GM19043 (cell line): ENCODE measurements at regions not wholly inside any gene's neighbourhood (a gene's known extent, or its start where the extent isn't known, plus 50 kb on each side); places are given as distances from the start of the nearest gene placed in this dataset.

ENCODE experiments used
- ATAC-seq: cut with Tn5 transposase; IDR thresholded peaks from one replicate; pipeline ENCODE4 v1.9.1; 2021; ENCODE audit warnings: low read depth; ENCODE audit not compliant: unreplicated experiment

DNA sequence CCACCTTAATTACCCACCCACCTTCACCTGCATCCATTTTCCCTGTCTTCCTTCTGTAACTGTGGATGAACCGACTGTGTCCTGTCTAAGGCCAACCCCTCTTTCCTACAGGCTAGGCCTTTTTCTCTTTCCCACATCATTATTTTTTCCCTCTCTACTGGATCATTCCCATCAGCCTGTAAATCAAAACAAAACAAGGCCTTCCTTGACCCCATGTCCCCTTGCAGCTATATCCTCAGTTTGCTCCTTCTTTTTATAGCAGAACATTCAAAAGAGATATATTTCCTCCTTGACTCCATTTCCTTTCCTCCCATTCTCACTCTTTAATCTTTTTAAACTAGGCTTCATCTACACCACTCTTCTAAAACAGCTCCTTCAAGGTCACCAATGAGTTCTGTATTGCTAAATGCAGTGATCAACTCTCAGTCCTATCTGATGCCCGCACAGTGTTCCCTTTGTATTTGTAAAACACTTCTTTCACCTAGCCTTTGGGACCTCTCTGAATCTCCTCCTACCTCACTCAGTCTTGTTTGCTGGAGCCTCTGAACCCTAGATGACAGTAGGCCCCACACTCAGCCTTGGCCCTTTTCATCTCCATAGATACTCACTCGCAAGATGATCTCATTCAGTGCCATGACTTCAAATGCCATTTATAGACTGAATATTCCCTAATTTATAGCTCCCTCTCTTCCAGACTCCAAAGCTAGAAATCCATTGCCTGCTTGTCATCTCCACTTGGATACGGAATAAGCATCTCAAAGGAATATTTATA is 55.7 kb downstream of the CXCR4 start:
- no peak for ATAC-seq

DNA sequence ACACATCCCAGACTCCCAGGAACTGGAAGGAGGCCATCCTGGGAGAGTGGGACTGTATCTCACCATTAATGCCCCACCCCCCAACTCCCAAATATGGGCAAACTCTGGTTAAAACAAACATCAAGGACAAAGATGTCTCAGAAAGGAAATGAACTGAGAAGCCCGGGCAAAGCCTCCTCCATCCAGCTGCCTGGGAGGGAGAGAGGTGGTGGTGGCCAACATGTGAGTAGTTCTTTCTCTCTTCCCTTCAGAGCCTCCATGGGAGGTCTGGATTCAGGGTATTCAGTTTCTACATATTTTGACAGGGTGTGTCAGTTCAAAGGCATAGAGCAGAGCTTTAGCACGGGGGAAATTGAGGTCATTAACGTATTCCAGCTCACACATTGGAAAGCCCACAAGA is 57.5 kb downstream of the CXCR4 start:
- ATAC-seq: no peak

- ATAC-seq: peak; percentile 60
Measured at GRCh38 chr2:136059036-136059472, 58.9 kb downstream of the CXCR4 start.

- no peak for ATAC-seq
Measured at GRCh38 chr2:136058262-136058661, 59.7 kb downstream of the CXCR4 start.

GRCh38 chr2:136057802-136058140 is 60.2 kb downstream of the CXCR4 start:
- ATAC-seq: no peak

GRCh38 chr2:136057023-136057801 is 60.7 kb downstream of the CXCR4 start:
- peak; percentile 28 for ATAC-seq

DNA sequence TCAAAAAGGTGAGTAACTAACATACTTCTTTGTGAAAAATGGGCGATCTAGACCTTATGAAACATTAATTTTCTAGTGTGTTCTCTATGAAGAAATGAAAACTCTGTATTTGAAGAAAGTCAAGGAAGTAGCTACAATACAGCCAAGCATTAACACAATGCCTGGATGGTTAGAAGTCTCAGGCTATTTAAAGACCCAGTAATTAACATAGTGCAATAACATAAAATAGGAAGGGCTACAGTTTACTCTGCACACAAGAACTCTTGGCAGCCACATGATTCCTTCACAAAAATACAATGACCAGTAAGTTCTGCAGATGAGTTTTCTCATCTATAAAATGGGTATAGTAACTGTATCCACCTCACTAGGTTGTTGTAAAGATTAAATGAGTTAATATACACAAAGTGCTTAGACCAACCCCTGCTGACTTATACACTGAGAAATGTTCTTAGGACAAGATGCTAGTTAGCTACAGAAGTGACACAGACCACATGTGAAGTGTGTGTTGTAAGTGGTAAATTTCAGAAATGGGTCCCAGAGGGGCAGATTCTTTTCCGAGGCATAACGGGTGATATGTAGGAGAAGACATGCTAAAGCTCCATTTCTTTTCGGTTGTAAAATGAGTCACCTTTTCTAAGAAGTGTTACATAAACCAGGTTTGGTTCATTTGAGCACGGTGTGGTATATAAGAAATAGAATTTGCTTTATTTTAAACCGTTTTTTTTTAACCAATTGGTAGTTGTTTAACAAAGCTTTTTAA is 61.8 kb downstream of the CXCR4 start:
- ATAC-seq: no peak

DNA sequence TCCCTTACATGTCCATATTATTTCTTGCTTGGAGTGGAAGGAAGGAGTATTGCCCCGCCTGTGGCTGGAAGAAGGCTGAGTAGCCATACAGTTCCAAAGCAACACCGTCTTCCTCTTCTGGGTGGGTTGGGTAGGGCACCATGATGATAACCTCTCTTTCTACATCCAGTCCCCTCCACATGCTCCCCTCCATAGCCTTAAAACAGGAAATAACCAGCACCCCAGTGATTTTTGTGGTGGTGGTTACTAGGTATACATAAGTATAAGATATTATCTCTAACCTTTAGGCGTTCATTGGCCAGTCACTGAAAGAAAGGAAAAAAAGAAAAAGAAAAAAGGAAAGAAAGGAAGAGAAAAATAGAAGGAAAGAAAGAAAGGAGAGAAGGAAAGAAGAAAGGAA is 63.1 kb downstream of the CXCR4 start:
- no peak for ATAC-seq

- peak; percentile 33 for ATAC-seq
Measured at GRCh38 chr2:136052369-136053362, 65.3 kb downstream of the CXCR4 start.

GRCh38 chr2:136051725-136052048 is 66.3 kb upstream of the DARS1 start:
- no peak for ATAC-seq

GRCh38 chr2:136051001-136051724 is 65.7 kb upstream of the DARS1 start:
- ATAC-seq: peak; percentile 52

- no peak for ATAC-seq
Measured at GRCh38 chr2:136049991-136050920, 64.8 kb upstream of the DARS1 start.

DNA sequence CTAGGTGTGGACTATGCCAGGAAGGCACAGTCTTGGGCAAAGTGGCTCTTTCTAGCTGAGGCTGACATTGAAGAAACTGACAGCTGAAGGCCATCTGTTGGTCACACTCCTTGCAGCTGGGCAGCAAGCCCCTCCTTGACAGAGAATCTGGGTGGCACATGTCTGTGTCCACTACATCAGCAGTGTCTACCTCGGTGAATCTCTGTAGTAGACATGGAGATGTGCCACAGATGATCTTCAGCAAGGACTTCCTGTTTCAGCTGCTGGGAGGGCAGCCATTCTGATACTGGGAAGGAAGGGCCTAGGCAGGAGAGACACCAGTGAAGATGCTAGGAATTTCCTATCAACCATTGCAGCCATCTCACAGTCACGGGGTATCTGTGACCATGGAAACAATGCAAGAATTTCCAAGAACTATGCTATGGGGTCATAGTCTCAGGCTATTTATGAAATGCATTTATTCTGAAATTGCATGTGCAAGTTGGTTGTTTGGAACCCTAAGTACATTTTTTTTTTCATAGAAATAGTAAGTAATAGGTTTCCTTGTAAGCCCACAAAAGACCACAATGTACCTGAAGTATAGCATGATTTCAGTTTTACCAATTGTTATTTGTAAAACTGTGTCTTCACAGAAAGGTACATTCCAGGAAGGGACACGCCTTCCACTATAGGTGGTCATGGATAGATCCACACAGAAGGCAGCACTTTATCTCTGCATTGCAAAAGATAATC is 63.8 kb upstream of the DARS1 start:
- no peak for ATAC-seq

GRCh38 chr2:136045835-136046570 is 60.6 kb upstream of the DARS1 start:
- ATAC-seq: no peak

GRCh38 chr2:136045344-136045743 is 59.9 kb upstream of the DARS1 start:
- no peak for ATAC-seq
